ENCODE measurements at regions not wholly inside any gene's neighbourhood (a gene's known extent, or its start where the extent isn't known, plus 50 kb on each side); places are given as distances from the start of the nearest gene placed in this dataset.
A peak's percentile ranks its signal among the peaks of the same experiment; 100 is the strongest.

- H3K27ac ChIP-seq (ENCODE audit: control insufficient read depth, insufficient read depth, low read length): no peak overlapping the region
- no peaks in the 10 kb centered on the region for H3K9me1 ChIP-seq (ENCODE audit: control insufficient read depth, extremely low read depth, insufficient read depth, low read length)
- no peak overlapping the region for H2AFZ ChIP-seq (ENCODE audit: control insufficient read depth, low read length)
- H3K9ac ChIP-seq (ENCODE audit: control insufficient read depth, extremely low read depth, insufficient read depth, low read length): no peak overlapping the region
- no peaks in the 10 kb centered on the region for H3K9me3 ChIP-seq (ENCODE audit: control insufficient read depth, low read depth, low read length)
- no peaks in the 10 kb centered on the region for H3K79me2 ChIP-seq (ENCODE audit: control insufficient read depth, insufficient read depth, low read length)
- H3K36me3 ChIP-seq (ENCODE audit: control insufficient read depth in 2 of 2, extremely low read depth in 1 of 2, insufficient read depth in 2 of 2, low read length in 2 of 2): no peaks in the 10 kb centered on the region
- H3K4me1 ChIP-seq (ENCODE audit: control insufficient read depth, extremely low read depth, insufficient read depth, low read length): peaks cover 4% of the 10 kb centered on the region
- FAIRE-seq (no peak), DNase-seq (ENCODE audit: low read depth, low spot score) (no peak)
- peaks cover 46% of the 10 kb centered on the region for H3K27me3 ChIP-seq (ENCODE audit: control insufficient read depth, extremely low read depth, insufficient read depth, low read length)
- H4K20me1 ChIP-seq (ENCODE audit: control insufficient read depth, extremely low read depth, insufficient read depth, low read length): no peaks in the 10 kb centered on the region
- dilution Hi-C loops (cut with MboI; ENCODE audit: extremely low pct_ligation_motif_present, low sequenced_read_pairs): no loop called here
- H3K4me2 ChIP-seq (ENCODE audit: control insufficient read depth, extremely low read depth, insufficient read depth, low read depth, low read length): peak overlapping the region; percentile 75
- no peak for TF ChIP-seq EZH2 (IDR thresholded peaks at IDR 0.05; ENCODE audit: low read length)
- TF ChIP-seq, protein P1, sequence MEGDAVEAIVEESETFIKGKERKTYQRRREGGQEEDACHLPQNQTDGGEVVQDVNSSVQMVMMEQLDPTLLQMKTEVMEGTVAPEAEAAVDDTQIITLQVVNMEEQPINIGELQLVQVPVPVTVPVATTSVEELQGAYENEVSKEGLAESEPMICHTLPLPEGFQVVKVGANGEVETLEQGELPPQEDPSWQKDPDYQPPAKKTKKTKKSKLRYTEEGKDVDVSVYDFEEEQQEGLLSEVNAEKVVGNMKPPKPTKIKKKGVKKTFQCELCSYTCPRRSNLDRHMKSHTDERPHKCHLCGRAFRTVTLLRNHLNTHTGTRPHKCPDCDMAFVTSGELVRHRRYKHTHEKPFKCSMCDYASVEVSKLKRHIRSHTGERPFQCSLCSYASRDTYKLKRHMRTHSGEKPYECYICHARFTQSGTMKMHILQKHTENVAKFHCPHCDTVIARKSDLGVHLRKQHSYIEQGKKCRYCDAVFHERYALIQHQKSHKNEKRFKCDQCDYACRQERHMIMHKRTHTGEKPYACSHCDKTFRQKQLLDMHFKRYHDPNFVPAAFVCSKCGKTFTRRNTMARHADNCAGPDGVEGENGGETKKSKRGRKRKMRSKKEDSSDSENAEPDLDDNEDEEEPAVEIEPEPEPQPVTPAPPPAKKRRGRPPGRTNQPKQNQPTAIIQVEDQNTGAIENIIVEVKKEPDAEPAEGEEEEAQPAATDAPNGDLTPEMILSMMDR (optimal IDR thresholded peaks at IDR 0.05 in 1 of 3, IDR thresholded peaks at IDR 0.05 in 1 of 3, conservative IDR thresholded peaks at IDR 0.05 in 1 of 3; ENCODE audit: extremely low read depth in 1 of 3, insufficient read depth in 2 of 3, low read length in 3 of 3): no peak
- H3K4me3 ChIP-seq (ENCODE audit: control insufficient read depth in 2 of 3, extremely low read depth in 1 of 3, insufficient read depth in 2 of 3, low read depth in 1 of 3, low read length in 3 of 3): peak overlapping the region; percentile 16 to 62 (median 58)
Observed at GRCh38 chr9:109639674-109640579, 140.1 kb upstream of the PALM2AKAP2 start.

GRCh38 chr9:109640580-109641371, 139.2 kb upstream of the PALM2AKAP2 start:
- Histone ChIP-seq H3K9me3 (ENCODE audit: control insufficient read depth, low read depth, low read length) (no peaks in the 10 kb centered on the region), H3K27ac (ENCODE audit: control insufficient read depth, insufficient read depth, low read length) (no peak overlapping the region), H3K79me2 (ENCODE audit: control insufficient read depth, insufficient read depth, low read length) (no peaks in the 10 kb centered on the region), H4K20me1 (ENCODE audit: control insufficient read depth, extremely low read depth, insufficient read depth, low read length) (no peaks in the 10 kb centered on the region), H3K36me3 (ENCODE audit: control insufficient read depth in 2 of 2, extremely low read depth in 1 of 2, insufficient read depth in 2 of 2, low read length in 2 of 2) (no peaks in the 10 kb centered on the region), H3K4me2 (ENCODE audit: control insufficient read depth, extremely low read depth, insufficient read depth, low read depth, low read length) (peak overlapping the region; percentile 75), H3K27me3 (ENCODE audit: control insufficient read depth, extremely low read depth, insufficient read depth, low read length) (peaks cover 48% of the 10 kb centered on the region), H3K9ac (ENCODE audit: control insufficient read depth, extremely low read depth, insufficient read depth, low read length) (no peak overlapping the region), H3K9me1 (ENCODE audit: control insufficient read depth, extremely low read depth, insufficient read depth, low read length) (no peaks in the 10 kb centered on the region), H3K4me3 (ENCODE audit: control insufficient read depth in 2 of 3, extremely low read depth in 1 of 3, insufficient read depth in 2 of 3, low read depth in 1 of 3, low read length in 3 of 3) (peak overlapping the region; percentile 16 to 62 (median 58)), H2AFZ (ENCODE audit: control insufficient read depth, low read length) (no peak overlapping the region), H3K4me1 (ENCODE audit: control insufficient read depth, extremely low read depth, insufficient read depth, low read length) (peaks cover 4% of the 10 kb centered on the region)
- dilution Hi-C loops (cut with MboI; ENCODE audit: extremely low pct_ligation_motif_present, low sequenced_read_pairs): no loop called here
- peak; percentile 57 for TF ChIP-seq EZH2 (IDR thresholded peaks at IDR 0.05; ENCODE audit: low read length)
- TF ChIP-seq, protein P1 (optimal IDR thresholded peaks at IDR 0.05 in 1 of 3, IDR thresholded peaks at IDR 0.05 in 1 of 3, conservative IDR thresholded peaks at IDR 0.05 in 1 of 3; ENCODE audit: extremely low read depth in 1 of 3, insufficient read depth in 2 of 3, low read length in 3 of 3): no peak
- DNase-seq (ENCODE audit: low read depth, low spot score) (no peak), FAIRE-seq (no peak)
